ENCODE measurements at regions not wholly inside any gene's neighbourhood (a gene's known extent, or its start where the extent isn't known, plus 50 kb on each side); places are given as distances from the start of the nearest gene placed in this dataset.
"Not testable (repeated sequence)": the region's sequence is repeated elsewhere in the genome, so short reads cannot be mapped to it uniquely, and the experiment has no call there.

- DNase-seq (ENCODE audit: low read depth) = not testable (repeated sequence)
These were observed 53.7 kb upstream of the ZSCAN2 start for GRCh38 chr15:84547150-84547549.

- not testable (repeated sequence) for DNase-seq (ENCODE audit: low read depth)
These were observed 50.3 kb upstream of the ZSCAN2 start for GRCh38 chr15:84550503-84550902.

Data from T-helper 22 cell (primary cell).